CD8-positive, alpha-beta memory T cell (primary cell): ENCODE measurements at regions not wholly inside any gene's neighbourhood (a gene's known extent, or its start where the extent isn't known, plus 50 kb on each side); places are given as distances from the start of the nearest gene placed in this dataset.

Experiments
- CTCF ChIA-PET: fragments of 350-600 bp; sonication (Branson Sonifier 250); formaldehyde crosslinking; loops from one replicate; lab custom pipeline; 2021; ENCODE audit warnings: antibody characterized with exemption; lab: Charles Lee
- POLR2A ChIA-PET: fragments of 350-600 bp; sonication (Branson Sonifier 250); formaldehyde crosslinking; loops from one replicate; lab custom pipeline; 2021; ENCODE audit warnings: antibody characterized with exemption; lab: Charles Lee
- DNase-seq, 5 donors: peaks; one replicate each; pipeline versions ENCODE4 v3.0.0 to v3.0.0-alpha.2; 2020 to 2022; ENCODE audit warnings: mixed read lengths in 1 of 5
- H3K27ac ChIP-seq: one replicate; pipeline ENCODE4 v1.7.0; 2013; ENCODE audit warnings: low read depth, mild to moderate bottlenecking, low read length, moderate library complexity
- H3K27me3 ChIP-seq: 2 replicates; pipeline ENCODE4 v1.7.0; 2013; ENCODE audit warnings: low read length, mild to moderate bottlenecking; ENCODE audit not compliant: insufficient read depth, poor library complexity, severe bottlenecking
- H3K36me3 ChIP-seq: 2 replicates; pipeline ENCODE4 v1.7.0; 2013; ENCODE audit warnings: mild to moderate bottlenecking, low read length, moderate library complexity; ENCODE audit not compliant: insufficient read depth
- H3K4me1 ChIP-seq: 2 replicates; pipeline ENCODE4 v1.7.0; 2013; ENCODE audit warnings: mild to moderate bottlenecking, low read length, moderate library complexity; ENCODE audit not compliant: insufficient read depth
- H3K4me3 ChIP-seq: 2 replicates; pipeline ENCODE4 v1.7.0; 2013; ENCODE audit warnings: mild to moderate bottlenecking, low read length
- H3K9me3 ChIP-seq: 2 replicates; pipeline ENCODE4 v1.7.0; 2013; ENCODE audit warnings: mild to moderate bottlenecking, low read length
- H3K27ac Mint-ChIP-seq, 8 donors: one replicate each; pipeline ENCODE4 v1.8.0; 2020 to 2021; ENCODE audit warnings: mixed read lengths in 8 of 8, mild to moderate bottlenecking in 6 of 8, inconsistent platforms in 3 of 8, moderate library complexity in 3 of 8
- H3K27me3 Mint-ChIP-seq, 2 donors: one replicate each; pipeline ENCODE4 v1.8.0; 2020 to 2021; ENCODE audit warnings: mixed read lengths in 2 of 2, mild to moderate bottlenecking in 1 of 2, moderate library complexity in 1 of 2
- H3K36me3 Mint-ChIP-seq, 3 donors: one replicate each; pipeline ENCODE4 v1.8.0; 2020 to 2021; ENCODE audit warnings: mixed read lengths in 3 of 3, inconsistent platforms in 1 of 3, mild to moderate bottlenecking in 1 of 3
- H3K4me1 Mint-ChIP-seq, 3 donors: one replicate each; pipeline ENCODE4 v1.8.0; 2020 to 2021; ENCODE audit warnings: mixed read lengths in 3 of 3, inconsistent platforms in 1 of 3, mild to moderate bottlenecking in 1 of 3
- H3K4me3 Mint-ChIP-seq, 7 donors: one replicate each; pipeline ENCODE4 v1.8.0; 2020 to 2021; ENCODE audit warnings: mixed read lengths in 7 of 7, mild to moderate bottlenecking in 6 of 7, moderate library complexity in 4 of 7, inconsistent platforms in 2 of 7
- H3K9me3 Mint-ChIP-seq, 5 donors: one replicate each; pipeline ENCODE4 v1.8.0; 2020 to 2022; ENCODE audit warnings: mixed read lengths in 5 of 5, mild to moderate bottlenecking in 3 of 5, moderate library complexity in 2 of 5, inconsistent platforms in 1 of 5

DNA sequence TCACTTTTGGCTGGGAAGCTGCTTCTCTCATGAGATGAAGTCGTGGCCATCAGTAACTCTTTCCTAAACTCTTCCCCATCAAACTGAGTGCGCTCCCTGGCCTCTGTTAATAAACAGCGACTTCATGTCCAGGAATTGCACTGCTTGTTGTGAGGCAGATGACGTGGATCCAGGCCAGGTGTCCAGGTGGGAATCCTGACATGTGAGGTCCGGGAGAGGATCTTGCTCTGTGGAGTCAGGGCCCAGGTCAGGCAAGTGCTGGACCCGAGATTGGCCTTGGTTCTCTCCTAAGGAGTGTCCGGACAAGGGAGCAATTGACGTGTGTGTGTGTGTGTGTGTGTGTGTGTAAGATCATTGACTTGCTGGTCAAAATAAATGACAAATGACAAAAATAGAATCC is 362.7 kb downstream of the GLRX3 start:
- H3K4me1 Mint-ChIP-seq, result no peaks in the 10 kb centered on the region
- H3K36me3 ChIP-seq, result no peaks in the 10 kb centered on the region
- H3K9me3 Mint-ChIP-seq, result peaks cover 0 to 9% (median 0%) of the 10 kb centered on the region in 5 donors
- H3K27me3 Mint-ChIP-seq, result no peaks in the 10 kb centered on the region
- no peak for DNase-seq
- no peak overlapping the region for H3K27ac Mint-ChIP-seq
- ChIA-PET POLR2A (no interaction called here), CTCF (no interaction called here)
- H3K4me3 Mint-ChIP-seq, result no peak overlapping the region
- H3K4me3 ChIP-seq, result no peak overlapping the region
- H3K27me3 ChIP-seq, result no peaks in the 10 kb centered on the region
- no peak overlapping the region for H3K27ac ChIP-seq
- no peaks in the 10 kb centered on the region for H3K36me3 Mint-ChIP-seq
- H3K9me3 ChIP-seq, result no peaks in the 10 kb centered on the region
- no peaks in the 10 kb centered on the region for H3K4me1 ChIP-seq

DNA sequence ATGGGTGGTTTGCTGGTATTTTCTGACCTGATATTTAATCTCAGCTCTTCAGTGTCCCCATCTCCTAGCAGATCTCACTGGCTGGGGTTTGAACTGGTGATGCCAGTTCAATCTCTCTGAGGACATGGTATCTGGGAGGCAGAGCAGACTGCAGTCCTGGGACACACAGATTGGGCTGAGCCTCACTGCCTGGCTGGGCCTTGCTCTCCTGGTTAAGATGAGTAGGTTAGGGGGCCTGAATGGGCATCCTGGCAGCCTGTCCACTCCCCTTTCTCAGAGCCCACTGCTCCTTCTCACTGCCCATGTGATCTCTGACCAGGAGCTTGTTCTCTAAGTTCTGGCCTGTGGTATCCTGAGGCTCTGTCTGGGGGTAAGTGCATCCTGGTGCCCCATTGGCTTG is 363.4 kb downstream of the GLRX3 start:
- no peak for DNase-seq
- no peaks in the 10 kb centered on the region for H3K4me1 ChIP-seq
- no peaks in the 10 kb centered on the region for H3K9me3 ChIP-seq
- no peaks in the 10 kb centered on the region for H3K27me3 ChIP-seq
- H3K36me3 ChIP-seq, result no peaks in the 10 kb centered on the region
- CTCF ChIA-PET, result no interaction called here
- no peaks in the 10 kb centered on the region for H3K27me3 Mint-ChIP-seq
- no peak overlapping the region for H3K4me3 Mint-ChIP-seq
- H3K27ac ChIP-seq, result no peak overlapping the region
- H3K36me3 Mint-ChIP-seq, result no peaks in the 10 kb centered on the region
- H3K9me3 Mint-ChIP-seq, result peaks cover 0 to 10% (median 0%) of the 10 kb centered on the region in 5 donors
- H3K4me1 Mint-ChIP-seq, result no peaks in the 10 kb centered on the region
- POLR2A ChIA-PET, result no interaction called here
- H3K27ac Mint-ChIP-seq, result no peak overlapping the region
- no peak overlapping the region for H3K4me3 ChIP-seq

DNA sequence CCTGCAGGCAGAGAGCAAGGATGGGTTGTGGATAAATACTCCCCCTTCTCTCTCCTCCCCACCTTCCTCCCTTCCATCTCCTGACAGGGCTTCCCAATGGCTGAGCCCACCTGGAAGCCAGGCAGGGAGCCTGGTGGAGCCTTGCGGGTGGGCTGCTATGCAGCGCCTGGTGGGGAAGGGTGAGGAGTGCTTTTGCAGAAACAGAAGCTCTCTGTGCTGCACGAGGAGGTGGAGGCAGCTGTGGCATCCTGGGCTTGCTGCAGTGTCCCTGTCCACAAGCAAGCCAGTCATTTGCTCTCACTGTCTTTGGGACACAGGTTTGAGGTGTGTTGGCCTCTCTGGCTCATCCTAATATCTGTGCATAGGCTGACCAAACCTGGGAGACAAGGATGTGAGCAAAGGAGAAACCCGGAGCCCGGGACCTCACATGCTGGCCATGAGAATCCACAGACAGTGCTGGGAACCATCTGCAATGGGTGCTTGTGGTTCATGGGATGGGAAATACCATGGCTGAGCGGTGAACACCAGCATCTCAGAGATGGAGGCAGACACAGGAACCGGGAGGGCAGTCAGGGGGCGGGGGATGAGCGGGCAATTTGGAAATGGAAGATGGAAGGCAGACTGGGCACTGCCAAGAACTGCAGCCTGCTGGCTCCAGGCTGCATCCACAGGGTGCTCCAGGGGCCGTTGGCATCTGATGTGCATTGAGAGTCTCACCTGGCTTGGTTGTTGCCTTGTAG is 364.2 kb downstream of the GLRX3 start:
- no peak for DNase-seq
- H3K36me3 ChIP-seq, result no peaks in the 10 kb centered on the region
- no peaks in the 10 kb centered on the region for H3K27me3 Mint-ChIP-seq
- CTCF ChIA-PET, result no interaction called here
- no peak overlapping the region for H3K27ac Mint-ChIP-seq
- no peak overlapping the region for H3K27ac ChIP-seq
- H3K4me3 ChIP-seq, result no peak overlapping the region
- H3K36me3 Mint-ChIP-seq, result no peaks in the 10 kb centered on the region
- H3K4me3 Mint-ChIP-seq, result no peak overlapping the region
- H3K9me3 ChIP-seq, result no peaks in the 10 kb centered on the region
- no peaks in the 10 kb centered on the region for H3K4me1 ChIP-seq
- no peaks in the 10 kb centered on the region for H3K27me3 ChIP-seq
- POLR2A ChIA-PET, result no interaction called here
- H3K4me1 Mint-ChIP-seq, result no peaks in the 10 kb centered on the region
- H3K9me3 Mint-ChIP-seq, result peaks cover 0 to 10% (median 0%) of the 10 kb centered on the region in 5 donors

DNA sequence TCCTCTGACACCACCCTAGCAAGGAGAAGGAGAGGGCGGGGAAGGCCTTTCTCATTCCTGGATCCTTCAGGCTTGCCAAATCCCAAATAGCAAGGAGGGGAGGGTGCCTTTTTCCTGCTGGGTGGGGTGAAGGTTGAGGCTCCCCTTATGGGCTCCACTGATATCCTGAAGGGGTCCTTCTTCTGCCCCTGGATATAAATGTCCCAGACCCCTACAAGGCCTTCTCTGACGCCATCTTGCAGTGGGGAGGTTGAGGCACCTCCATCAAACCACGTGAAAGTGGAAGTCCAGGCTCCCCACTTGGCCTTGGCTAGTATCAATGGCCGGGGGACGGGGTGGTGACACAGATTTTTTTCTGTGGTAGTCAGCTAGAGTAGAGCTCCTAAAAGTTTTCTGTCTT is 371.3 kb downstream of the GLRX3 start:
- Histone ChIP-seq H3K27ac (no peak overlapping the region), H3K36me3 (no peaks in the 10 kb centered on the region), H3K9me3 (no peaks in the 10 kb centered on the region), H3K4me3 (no peak overlapping the region), H3K4me1 (no peaks in the 10 kb centered on the region), H3K27me3 (no peaks in the 10 kb centered on the region)
- CTCF ChIA-PET, result no interaction called here
- DNase-seq, result no peak
- POLR2A ChIA-PET, result no interaction called here
- Mint-ChIP-seq H3K27ac (no peak overlapping the region), H3K9me3 (peaks cover 0 to 10% (median 0%) of the 10 kb centered on the region in 5 donors), H3K27me3 (peaks cover 0 to 9% of the 10 kb centered on the region in 2 donors), H3K4me1 (no peaks in the 10 kb centered on the region), H3K4me3 (no peak overlapping the region), H3K36me3 (no peaks in the 10 kb centered on the region)

DNA sequence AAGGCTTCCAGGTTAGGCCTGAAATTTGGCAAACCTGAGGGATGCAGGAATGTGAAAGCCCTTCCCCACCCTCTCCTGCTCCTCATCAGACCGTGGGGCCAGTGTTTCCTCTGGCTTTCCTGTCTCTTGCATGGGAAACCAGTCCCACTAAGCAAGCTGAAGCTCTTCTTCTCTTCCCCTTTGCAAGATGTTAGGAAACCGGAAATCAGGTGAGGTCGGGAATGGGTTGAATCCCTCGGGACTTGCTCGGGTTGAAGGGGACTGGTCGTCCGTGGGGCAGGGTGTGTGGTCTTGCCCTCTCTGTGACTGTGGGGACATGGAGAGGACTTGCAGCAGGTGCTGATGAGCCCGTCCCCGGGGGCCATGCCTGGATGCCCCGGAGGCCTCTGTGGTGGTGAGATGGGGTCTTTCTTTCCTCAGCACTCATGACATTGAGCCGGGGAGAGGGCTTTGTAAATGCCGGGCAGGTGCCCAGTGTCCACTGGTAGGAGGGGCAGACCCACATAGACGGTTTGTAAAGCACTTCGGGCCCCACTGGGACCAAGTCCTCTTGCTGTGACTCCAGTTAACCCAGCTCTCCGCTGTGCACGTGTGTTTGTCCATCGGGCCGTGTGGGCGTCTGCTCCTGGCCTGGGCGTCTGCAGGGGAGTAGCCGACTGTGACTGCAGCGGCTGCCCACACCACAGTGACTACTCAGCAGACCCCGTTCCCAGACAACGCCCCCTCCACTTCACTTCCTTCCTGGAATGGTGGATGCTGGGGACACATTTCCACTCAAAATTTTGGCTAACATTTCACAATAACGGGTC is 373.9 kb downstream of the GLRX3 start:
- Mint-ChIP-seq H3K4me3 (no peak overlapping the region), H3K36me3 (no peaks in the 10 kb centered on the region), H3K27ac (no peak overlapping the region), H3K27me3 (peaks cover 0 to 9% of the 10 kb centered on the region in 2 donors), H3K4me1 (no peaks in the 10 kb centered on the region), H3K9me3 (peaks cover 0 to 2% (median 0%) of the 10 kb centered on the region in 5 donors)
- Histone ChIP-seq H3K27me3 (no peaks in the 10 kb centered on the region), H3K36me3 (no peaks in the 10 kb centered on the region), H3K27ac (no peak overlapping the region), H3K4me1 (no peaks in the 10 kb centered on the region), H3K4me3 (no peak overlapping the region), H3K9me3 (no peaks in the 10 kb centered on the region)
- ChIA-PET POLR2A (no interaction called here), CTCF (no interaction called here)
- no peak for DNase-seq

DNA sequence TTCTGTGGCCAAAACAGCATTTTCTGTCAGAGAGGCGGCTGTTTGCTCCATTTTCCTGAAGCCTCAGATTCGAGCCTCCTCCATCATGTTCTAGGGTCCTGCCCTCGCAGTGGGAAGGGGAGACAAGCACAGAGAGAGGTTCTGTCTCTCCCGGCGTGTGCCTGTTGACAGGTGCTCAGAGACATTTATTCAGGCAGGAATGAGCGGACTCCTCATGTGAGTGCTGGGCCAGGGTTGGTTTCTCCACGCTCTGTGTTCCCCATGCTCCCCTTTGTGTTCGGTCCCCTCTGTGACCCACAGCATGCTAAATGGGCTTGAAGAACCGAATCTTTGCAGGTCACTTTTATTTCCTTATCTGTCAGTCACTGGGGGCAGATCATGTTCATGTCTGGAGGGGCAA is 374.6 kb downstream of the GLRX3 start:
- H3K4me1 ChIP-seq, result no peaks in the 10 kb centered on the region
- no peaks in the 10 kb centered on the region for H3K36me3 Mint-ChIP-seq
- no peak overlapping the region for H3K4me3 Mint-ChIP-seq
- CTCF ChIA-PET, result no interaction called here
- H3K4me3 ChIP-seq, result no peak overlapping the region
- no peak overlapping the region for H3K27ac ChIP-seq
- H3K27me3 Mint-ChIP-seq, result peaks cover 0 to 9% of the 10 kb centered on the region in 2 donors
- no peaks in the 10 kb centered on the region for H3K9me3 ChIP-seq
- POLR2A ChIA-PET, result no interaction called here
- no peak overlapping the region for H3K27ac Mint-ChIP-seq
- H3K9me3 Mint-ChIP-seq, result peaks cover 0 to 2% (median 0%) of the 10 kb centered on the region in 5 donors
- no peak for DNase-seq
- no peaks in the 10 kb centered on the region for H3K4me1 Mint-ChIP-seq
- H3K36me3 ChIP-seq, result no peaks in the 10 kb centered on the region
- H3K27me3 ChIP-seq, result no peaks in the 10 kb centered on the region

DNA sequence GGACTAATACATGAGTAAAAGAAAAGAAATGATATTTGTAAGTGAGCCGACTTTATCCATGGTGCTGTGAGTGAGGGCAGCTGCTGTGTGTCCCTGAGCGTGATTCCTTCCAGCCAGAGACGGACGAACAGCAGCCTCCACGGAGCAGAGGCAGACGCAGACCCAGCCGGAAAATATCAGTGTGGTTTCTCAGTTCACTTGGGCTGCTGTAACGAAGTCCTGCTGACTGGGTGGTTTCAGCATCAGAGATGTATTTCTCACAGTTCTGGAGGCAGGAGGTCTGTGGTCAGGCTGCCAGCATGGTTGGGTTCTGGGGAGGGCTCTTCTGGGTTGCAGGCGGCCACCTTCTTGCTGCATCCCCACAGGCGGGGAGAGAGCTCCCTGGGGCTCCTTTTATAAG is 375.6 kb downstream of the GLRX3 start:
- H3K36me3 Mint-ChIP-seq, result no peaks in the 10 kb centered on the region
- no peak overlapping the region for H3K27ac Mint-ChIP-seq
- no peak for DNase-seq
- Histone ChIP-seq H3K4me3 (no peak overlapping the region), H3K27me3 (no peaks in the 10 kb centered on the region), H3K4me1 (no peaks in the 10 kb centered on the region), H3K36me3 (no peaks in the 10 kb centered on the region), H3K9me3 (no peaks in the 10 kb centered on the region), H3K27ac (no peak overlapping the region)
- no peak overlapping the region for H3K4me3 Mint-ChIP-seq
- ChIA-PET CTCF (no interaction called here), POLR2A (no interaction called here)
- H3K9me3 Mint-ChIP-seq, result peaks cover 0 to 3% (median 0%) of the 10 kb centered on the region in 5 donors
- no peaks in the 10 kb centered on the region for H3K4me1 Mint-ChIP-seq
- peaks cover 0 to 9% of the 10 kb centered on the region in 2 donors for H3K27me3 Mint-ChIP-seq

DNA sequence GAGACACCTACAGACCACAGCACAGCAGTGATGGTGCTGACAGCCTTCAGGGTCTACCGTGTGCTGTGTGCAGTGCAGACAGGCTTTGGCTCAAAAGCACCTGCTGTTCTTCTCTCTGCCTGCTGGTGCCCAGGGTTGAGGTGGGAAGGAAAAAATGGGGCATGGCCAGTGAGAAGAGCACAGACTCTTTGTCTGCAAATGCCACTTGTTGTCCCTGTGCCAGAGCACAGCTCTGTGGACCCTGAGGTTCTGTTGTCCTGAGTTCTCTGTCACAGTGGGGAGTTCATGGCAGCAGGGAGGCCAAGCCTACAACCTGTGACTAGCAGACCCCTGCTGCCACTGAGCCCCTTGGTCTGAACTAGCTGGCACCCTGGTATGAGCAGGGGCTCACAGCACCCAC is 376.7 kb downstream of the GLRX3 start:
- ChIA-PET POLR2A (no interaction called here), CTCF (no interaction called here)
- no peak for DNase-seq
- no peaks in the 10 kb centered on the region for H3K4me1 ChIP-seq
- Mint-ChIP-seq H3K4me1 (no peaks in the 10 kb centered on the region), H3K9me3 (peaks cover 0 to 6% (median 3%) of the 10 kb centered on the region in 5 donors), H3K27me3 (peaks cover 0 to 9% of the 10 kb centered on the region in 2 donors), H3K27ac (no peak overlapping the region), H3K4me3 (no peak overlapping the region), H3K36me3 (no peaks in the 10 kb centered on the region)
- H3K9me3 ChIP-seq, result no peaks in the 10 kb centered on the region
- H3K27ac ChIP-seq, result no peak overlapping the region
- H3K36me3 ChIP-seq, result no peaks in the 10 kb centered on the region
- H3K4me3 ChIP-seq, result no peak overlapping the region
- H3K27me3 ChIP-seq, result no peaks in the 10 kb centered on the region
